ENCODE measurements at regions not wholly inside any gene's neighbourhood (a gene's known extent, or its start where the extent isn't known, plus 50 kb on each side); places are given as distances from the start of the nearest gene placed in this dataset.
"Not testable (repeated sequence)": the region's sequence is repeated elsewhere in the genome, so short reads cannot be mapped to it uniquely, and the experiment has no call there.

DNA sequence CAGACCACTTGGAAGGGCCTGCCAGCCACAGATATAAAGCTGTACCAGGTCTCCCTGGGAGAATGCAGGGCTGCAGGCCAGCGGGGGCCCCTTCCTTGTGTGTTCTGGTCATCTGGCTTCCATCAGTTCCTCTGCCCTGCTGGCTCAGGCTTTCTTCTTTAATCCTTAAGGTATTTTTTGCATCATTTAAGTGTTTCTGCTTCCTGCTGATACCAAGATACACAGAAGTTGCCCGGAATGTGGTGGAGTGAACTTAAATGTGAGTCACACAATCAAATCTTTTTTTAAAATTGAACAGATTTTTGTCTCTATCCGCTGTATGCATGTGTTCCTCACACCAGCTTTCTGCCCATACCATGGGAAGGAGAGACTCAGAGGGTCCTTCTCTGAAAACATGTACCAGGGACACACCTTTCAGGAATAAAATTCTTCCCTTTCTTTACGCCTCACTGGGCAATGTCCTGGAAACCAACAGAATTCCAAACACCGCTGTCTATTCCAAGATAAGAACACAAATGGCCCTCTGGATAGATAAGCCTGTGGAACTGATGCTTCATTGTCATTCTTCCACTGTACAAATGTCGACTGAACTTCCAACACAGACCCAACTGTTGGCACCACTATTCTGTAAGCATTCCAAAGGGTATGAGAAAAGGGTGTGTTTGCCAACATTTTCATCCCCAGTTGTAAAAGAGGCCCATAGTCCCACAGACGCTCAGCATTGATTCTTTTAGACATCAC is 206.2 kb upstream of the MYLIP start:
- DNase-seq = no peak

DNA sequence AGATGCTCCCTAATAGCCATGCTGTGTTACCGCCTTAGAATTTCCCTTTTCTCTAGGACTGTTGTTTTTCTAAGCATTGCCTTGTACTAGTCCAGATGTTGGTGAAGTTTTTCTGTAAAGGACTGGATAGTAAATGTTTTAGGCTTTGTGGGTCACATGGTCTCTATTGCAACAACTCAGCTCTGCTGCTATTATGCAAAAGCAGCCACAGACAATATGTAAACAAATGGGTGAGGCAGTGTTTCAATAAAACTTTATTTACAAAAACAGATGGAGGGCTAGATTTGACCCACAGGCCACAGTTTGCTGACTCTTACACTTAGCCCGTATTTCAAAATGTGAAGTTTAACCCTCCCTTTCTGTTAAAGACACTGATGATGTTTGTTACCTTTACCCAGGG is 207.6 kb upstream of the MYLIP start:
- no peak for DNase-seq

DNA sequence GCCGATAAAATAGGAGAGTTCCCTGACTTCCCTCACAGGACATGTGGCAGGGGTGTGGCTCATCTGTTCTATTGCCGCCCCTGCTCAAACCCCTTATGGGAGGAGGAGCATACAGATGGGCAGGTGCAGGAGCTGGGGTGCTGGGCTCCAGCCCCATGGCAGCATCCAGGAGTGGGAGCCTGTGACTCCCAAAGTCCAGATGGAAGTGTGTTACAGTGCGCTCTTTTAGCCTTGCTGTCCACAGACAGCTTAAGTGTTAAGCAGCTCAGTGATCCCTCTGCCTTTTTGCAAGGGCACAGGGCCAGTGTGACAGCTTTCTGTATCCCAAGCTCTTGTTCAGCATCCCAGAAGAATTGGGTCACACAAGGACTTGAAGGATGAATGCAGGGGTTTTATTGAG is 212.3 kb upstream of the MYLIP start:
- no peak for DNase-seq

DNA sequence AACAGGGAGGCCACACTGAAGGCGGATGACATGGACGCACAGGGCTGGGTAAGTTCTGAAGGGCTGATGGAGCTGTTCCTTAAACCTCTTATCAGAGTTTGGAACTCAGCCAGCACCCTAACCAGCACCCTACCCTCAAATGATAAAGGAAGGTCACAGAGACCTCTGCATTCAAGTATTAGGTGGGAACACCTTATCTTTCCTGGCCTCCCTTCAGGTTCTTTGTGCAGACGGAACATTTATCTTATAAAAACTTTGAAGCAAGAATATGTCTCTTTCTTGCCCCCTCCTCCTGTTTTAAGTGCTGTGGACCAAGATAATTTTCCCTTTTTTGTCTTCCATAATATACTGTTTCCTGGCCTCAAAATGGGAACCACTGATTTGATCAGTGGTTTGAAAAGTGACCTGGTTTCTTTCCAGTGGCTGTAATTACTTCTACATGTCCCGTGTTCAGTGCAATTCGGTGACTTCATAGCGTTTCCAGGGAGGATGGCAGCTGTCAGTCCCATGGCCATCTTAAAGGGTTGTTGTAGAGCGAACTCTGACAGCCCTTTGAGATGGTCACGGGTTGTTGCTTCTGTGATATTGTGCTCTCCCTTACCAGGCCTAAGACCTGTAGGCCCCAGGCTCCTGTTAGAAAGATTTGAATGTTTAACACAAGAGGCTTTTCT is 213.2 kb upstream of the MYLIP start:
- no peak for DNase-seq

DNA sequence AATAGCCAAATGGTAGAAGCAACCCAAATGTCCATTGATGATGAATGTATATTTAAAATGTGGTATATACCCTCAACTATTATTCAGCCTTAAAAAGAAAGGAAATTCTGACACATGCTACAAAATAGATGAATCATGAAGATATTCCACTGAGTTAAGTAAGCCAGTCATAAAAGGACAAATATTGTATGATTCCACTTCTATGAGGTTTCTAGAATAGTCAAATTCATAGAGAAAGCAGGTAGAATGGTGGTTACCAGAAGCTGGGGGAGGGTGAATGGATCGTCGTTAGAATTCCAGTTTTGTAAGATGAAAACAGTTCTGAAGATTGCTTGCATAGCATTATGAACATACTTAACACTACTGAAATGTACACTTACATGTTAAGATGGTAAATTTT is 214.3 kb upstream of the MYLIP start:
- DNase-seq = no peak

DNA sequence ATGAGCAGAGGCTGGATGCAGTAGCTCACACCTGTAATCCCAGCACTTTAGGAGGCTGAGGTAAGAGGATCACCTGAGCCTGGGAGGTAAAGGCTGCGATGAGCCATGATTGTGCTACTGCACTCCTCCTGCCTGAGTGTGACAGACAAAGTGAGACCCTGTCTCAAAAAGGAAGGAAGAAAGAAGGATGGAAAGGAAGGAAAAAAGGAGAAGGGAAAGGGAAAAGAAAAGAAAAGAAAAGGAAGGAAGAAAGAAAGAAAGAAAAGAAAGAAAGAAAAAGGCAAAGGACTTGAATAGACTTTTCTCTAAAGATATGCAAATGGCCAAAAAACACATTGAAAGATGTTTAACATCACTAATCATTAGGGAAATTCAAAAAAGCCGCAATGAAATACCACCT is 215.3 kb upstream of the MYLIP start:
- DNase-seq = no peak

DNA sequence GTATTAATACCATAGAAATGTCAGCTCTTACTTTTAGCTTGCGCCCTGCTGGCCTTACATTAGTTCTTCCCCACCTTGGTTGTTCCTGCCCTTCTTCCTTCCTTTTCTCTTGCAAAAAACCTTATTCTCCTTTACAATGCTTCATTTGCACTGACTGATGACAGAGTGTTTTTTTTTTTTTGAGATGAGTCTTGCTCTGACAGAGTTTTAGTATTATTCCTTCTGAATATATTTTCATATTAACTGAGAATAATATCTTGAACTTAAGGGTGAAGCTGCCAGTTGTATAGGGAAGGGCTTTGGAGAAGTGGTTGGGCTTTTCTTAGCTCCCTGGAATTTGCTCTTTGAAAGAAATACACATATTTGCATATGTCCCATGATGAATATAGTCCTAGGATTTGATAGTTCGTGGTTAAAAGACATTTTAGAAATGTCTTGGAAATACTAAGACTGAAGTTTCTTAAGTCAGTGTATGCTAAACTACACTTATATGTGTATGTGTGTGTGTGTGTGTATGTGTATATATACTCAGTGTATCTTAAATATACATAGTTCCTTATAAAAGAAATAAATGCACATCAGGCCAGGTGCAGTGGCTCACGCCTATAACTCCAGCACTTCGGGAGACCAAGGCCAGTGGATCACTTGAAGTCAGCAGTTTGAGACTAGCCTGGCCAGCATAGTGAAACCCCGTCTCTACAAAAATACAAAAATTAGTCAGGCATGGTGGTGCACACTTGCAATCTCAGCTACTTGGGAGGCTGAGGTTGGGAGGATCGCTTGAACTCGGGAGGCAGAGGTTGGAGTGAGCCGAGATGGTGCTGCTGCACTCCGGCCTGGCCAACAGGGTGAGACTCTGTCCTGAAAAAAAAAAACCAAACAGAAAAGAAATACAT is 216.1 kb upstream of the MYLIP start:
- no peak for DNase-seq

DNA sequence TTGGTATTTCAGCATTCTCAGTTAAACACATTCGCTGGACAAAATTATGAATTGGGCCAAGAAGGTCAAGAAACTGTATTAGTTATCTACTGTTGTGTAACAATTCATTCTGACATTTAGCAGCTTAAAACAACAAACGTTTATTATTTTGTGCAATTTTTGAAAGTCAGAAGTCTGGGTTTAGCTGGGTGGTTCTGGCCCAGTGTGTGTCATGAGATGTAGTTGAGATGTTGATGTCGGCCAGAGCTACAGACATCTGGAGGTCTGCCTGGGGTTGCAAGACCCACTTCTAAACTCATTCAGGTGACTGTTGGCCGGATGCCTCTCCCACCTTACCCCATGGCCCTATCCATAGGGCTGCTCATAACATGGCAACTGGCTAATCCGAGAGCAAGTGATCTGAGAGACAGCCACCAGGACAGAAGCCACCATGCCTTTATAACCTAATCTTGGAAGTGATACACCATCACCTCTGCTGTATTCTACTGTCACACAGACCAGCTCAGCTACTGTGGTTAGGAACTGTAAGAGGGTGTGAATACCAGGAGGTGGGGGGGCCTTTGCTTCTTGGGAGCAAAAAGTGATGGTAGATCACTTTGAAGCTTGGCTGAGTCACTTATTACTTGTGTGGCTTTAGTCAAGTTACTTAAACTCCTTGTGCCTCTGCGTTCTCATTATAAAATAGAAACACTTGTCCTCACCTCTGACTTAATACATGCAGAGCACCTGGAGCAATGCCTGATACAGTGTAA is 217.0 kb upstream of the MYLIP start:
- DNase-seq = no peak

DNA sequence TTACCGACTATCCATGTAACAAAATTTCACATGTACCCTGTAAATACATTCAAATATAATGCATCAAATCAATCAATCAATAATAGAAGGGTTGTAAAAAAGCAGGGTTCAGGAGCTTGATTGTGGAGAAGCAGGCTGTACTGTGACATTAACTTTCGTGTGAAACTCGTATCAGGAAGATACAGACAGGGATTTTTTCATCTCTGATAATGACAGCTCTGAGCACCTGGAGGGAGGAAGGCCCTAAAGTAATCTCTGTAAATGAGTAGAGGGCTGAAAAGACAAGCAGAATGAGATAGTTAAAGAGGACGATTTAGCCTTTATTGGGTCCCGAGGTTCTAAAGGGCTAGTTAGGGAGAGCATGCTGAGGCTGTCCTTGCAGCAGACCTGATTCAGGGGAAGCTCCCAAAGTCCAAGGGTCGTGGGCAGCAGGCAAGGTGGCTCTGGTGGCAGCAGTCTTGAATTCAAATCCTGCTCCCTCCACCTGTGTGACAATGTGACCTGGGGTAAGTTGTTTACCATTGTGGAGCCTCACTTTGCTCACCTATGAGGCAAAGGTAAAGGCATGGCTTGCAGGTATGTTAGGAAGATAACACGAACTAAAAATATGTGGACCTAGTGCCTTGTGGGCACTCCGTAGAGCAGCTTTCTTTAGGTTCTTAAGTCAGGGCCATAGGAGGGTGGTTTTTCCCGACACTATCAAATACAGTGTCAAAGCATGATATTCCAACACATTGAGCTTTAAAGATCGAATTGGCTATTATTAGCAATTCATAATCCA is 219.4 kb upstream of the MYLIP start:
- DNase-seq = no peak

DNA sequence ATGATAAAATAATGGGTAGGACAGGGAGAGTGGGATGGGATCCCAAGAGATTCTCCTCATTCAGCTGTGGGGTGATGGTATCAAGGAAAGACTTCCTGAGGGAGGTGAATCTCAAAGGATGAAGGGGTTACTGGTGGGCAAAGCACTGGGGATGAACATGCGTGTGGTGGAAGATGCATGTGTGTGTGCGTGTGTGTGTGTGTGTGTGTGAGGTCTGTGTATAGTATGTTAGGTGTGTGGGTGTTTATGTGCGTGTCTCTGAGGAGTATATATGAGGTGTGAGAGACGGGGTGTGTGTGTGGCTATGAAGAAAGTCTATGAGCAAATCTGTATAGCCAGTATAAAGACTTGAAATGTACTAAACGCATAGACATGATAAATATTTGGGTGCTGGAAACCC is 220.0 kb upstream of the MYLIP start:
- no peak for DNase-seq

DNA sequence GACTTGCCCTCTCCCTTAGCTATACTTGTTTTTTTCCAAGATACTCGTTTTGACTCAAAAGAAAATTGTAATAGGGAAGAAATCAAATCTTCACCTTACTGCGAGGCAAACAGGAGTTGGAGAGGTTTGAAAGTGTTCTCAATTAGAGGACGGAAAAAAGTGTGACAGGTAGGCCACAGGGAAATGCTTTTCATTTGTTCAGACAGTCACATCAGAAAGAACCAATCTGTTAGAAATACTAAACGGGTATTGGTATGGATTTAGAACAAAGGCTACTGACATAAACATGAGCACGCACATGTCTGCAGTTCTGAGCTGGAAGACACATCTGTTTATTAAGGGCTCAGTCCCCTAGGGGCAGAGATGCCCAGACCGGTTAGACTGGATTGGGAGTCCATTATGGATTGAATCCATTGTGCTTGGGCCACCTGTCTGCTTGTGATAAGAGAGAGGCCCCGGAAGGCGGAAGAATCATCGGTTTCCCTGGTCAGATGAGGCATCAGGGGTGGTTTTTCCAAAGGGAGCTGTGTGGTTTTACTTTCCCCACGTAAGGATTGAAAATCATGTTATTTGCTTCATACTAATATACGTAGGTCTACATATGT is 220.9 kb upstream of the MYLIP start:
- DNase-seq = no peak

DNA sequence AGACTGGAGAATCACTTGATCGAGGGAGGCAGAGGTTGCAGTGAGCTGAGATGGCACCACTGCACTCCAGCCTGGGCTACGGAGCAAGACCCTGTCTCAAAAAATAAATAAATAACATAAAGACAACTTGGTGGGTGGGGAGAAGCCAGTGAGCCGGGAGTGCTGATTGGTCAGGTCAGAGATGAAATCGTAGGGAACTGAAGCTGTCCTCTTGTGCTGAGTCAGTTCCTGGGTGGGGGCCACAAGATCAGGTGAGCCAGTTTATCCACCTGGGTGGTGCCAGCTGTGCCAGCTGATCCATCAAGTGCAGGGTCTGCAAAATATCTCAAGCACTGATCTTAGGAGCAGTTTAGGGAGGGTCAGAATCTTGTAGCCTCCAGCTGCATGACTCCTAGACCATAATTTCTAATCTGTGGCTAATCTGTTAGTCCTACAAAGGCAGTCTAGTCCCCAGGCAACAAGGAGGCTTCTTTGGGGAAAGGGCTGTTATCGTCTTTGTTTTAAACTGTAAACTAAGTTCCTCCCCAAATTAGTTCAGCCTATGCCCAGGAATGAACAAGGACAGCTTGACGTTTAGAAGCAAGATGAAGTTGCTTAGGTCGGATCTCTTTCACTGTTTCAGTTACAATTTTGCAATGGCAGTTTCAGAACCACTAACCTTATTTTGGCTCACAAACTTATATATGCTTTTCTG is 221.5 kb upstream of the MYLIP start:
- DNase-seq = not testable (repeated sequence)

DNA sequence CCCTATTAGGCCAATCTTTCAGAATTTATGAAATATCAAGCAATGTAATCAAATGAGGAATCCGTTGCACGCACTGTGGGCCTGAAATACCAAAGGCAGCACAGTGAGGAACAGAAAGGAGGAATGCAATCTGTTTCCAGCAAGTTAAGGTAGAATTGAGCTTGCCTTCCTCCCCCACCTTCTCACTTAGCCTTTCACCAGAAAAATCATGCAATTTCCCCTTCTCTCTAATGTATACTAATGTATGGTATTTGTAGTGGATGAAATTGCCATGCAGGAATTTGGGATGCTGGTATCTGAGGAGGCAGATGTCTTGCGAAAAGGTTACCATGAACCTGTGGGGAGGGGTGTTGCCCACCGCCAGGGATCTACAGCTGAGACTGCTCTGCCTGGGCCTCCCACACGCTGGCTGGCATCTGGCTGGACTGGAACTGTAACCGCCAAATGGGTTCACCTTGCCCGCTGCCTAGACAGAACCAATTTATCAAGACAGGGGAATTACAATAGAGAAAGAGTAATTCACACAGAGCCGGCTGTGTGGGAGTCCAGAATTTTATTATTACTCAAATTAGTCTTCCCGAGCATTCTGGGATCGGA is 222.4 kb upstream of the MYLIP start:
- no peak for DNase-seq

DNA sequence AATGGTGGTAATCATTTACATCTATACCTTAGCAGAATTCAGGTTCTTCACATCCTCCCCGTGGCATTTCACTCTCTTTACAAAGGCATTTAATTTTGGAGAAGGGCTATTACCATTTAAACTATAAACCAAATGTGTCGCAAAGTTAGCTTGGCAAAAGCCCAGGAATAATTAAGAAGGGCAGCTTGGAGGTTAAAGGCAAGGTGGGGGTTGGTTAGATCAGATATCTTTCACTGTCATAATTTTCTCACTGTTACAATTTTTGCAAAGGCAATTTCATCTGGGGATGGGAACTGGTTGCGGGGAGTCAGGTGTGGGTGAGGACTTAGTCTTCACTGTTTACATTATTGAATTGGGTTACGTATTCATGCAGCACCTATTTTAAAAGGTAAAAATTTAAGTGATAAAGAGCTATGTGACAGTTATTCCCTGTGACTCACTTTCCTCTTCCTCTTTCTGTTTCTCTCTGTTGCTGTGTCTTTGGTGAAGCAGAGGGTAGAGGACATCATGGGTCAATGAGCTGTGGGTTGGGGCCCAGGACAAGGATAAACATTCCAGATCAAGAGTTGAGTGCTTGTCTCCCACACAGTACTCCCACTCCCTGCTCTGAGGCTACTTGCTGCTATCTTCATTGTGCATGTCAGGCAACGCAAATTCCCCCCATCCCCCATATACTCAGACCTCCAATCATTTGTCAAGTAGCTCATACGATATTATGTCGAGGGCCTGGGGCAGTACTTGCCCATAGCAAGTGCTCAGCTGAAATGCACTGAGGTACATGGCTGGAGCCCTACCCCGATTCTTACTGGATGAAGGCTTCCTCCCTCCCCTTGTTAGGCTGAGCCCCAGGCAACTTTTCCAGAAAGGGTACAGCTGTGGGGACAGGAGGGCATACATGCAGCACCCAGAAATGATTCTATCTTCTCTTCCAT is 223.1 kb upstream of the MYLIP start:
- no peak for DNase-seq

DNA sequence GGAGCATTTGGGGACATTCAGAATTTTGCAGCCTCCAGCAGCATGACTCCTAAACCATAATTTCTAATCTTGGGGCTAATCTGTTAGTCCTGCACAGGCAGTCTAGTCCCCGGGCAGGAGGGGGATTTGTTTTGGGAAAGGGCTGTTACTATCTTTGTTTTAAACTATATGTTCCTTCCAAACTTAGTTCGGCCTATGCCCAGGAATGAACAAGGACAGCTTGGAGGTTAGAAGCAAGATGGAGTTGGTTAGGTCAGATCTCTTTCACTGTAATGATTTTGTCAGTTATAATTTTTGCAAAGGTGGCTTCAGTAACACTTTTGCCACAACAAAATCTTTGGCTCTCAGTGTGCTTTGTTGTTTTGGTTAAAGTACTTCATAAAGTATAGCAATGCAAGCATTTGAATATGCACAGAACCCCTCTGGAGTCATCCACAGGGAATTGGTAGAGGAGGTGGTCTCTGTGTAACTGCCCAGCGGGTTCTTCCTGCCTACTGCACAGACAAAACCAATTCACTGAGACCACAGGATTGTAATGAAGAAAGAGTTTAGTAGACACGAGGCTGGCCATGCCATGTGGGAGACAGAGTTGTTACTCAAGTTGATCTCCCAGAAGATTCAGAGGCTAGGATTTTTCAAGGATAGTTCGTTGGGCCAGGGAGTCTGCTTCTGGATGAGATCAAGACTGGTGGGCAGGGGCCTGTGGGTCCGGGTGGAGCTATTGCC is 224.1 kb upstream of the MYLIP start:
- DNase-seq = no peak

DNA sequence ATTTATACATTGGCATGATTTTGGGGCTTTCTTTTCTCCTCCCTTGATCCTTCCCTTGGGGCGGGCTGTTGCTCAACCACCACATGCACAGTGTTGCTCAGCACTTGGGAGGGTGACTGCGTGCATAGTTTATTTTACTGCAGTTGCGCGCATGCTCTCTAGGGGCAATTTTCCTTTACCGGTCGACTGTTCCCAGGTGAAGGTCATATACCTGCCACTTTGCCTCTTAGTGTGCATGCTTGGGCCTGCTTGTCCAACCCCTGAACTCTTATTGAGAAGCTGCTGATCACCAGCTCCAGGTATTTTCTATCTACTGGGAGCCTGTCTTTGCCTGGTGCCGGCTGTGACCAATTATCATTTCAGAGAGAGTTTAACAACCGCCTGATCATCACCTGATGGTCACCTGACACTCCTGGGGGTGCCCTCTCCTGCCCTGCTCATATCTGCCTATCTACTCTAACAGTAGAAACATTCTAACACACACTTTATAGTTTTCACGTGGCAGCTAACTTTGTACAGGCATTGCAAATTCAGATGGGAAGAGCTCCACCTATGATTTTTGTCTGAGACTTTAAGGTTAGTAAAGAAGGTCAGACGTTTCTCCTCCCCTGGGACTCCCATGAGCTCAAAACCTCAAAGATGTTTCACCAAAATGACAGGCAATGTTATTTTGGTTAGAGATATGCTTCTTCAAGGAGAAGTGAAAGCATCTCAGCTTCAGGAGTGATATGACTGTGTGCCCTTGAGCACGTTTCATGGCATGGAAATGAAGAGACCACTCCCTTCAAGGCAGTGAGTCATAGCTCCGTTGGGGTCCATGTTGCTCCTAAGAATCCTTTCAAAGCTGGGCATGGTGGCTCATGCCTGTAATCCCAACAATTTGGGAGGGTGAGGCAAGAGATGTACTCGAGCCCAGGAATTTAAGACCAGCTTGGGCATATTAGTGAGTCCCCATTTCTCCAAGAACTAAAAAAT is 227.5 kb upstream of the MYLIP start:
- DNase-seq = no peak

DNA sequence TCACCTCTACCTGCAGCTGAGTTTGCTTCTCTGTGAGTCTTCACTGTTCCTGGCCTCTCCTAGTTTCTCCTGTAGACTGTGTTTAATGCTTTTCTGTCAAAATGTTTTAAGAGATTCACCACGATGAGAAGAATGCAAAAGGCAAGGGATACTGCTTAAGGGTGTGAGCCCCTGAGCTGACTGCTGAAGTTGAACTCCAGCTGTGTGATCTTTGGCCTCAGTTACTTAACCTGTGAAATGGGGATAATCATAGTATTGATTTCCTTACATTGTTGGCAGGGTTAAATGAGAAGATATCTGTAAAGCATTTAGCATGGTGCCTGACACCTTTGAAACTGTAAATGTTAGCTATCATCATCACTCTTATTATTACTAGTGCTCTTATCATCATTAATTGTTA is 230.2 kb upstream of the MYLIP start:
- DNase-seq = no peak
